ENCODE measurements at regions not wholly inside any gene's neighbourhood (a gene's known extent, or its start where the extent isn't known, plus 50 kb on each side); places are given as distances from the start of the nearest gene placed in this dataset.

DNA sequence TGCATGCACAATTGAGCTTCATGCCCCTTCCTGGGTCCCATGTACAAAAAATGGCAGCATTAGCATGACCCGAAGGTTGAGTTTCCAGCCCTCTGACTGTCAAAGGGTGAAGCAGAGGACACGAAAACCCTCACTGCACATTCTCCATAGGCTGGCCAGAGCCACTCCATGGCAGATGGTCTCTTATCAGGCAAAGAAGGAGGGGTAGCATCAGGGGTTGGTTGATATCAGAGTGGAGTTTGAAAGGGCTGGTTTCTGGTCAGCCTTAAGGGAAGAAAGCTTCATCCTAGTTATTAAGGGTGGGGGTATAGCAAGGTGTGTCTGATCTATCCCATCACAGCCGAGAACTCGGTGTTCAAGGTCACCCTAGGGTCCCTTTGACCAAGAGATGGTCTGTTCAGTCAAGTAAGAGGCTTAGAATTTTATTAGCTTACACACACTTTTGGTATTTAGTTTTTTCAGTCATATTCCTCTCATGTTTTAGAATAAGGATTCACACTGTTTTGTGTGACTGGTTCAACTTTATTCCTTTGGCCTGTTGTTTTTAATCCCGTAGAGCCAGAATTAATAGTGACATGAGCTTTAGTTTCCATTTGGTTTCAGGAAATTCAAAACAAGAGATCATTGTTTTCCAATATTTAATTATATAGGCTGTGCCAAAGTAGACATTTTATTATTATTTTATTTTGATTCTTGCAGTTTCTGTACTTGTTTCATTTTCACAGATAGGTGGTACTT lies 199.9 kb upstream of the FMN2 start:
- WGBS, 2 experiments (ENCODE audit: extremely low coverage in 1 of 2, insufficient coverage in 1 of 2, insufficient read length in 1 of 2, insufficient replicate concordance in 2 of 2, low coverage in 1 of 2, low lambda C conversion rate in 2 of 2, missing lambda C conversion rate in 1 of 2), result 94% methylated on average over 5 of the region's 5 CpGs; no CpG with 5 or more reads in 1 of the 2 experiments
- Histone ChIP-seq H2BK120ac (replicated peaks; ENCODE audit: low read depth, low read length) (no peak overlapping the region), H3K27me3 (replicated peaks in 1 of 4; ENCODE audit: control insufficient read depth in 3 of 4, extremely low read depth in 1 of 4, insufficient read depth in 3 of 4, low read length in 3 of 4) (no peaks in the 10 kb centered on the region), H3K56ac (replicated peaks; ENCODE audit: insufficient read length, low read depth, low read length) (no peak overlapping the region), H3K4me1 (replicated peaks in 1 of 4; ENCODE audit: control insufficient read depth in 3 of 4, insufficient read depth in 4 of 4, low read length in 3 of 4) (peaks cover 0 to 8% (median 3%) of the 10 kb centered on the region in 4 experiments; a peak in 4 of 7 replicates), H3K27ac (ENCODE audit: low read depth, low read length) (no peak overlapping the region), H3K9ac (replicated peaks in 1 of 4; ENCODE audit: extremely low read depth in 1 of 4, low read depth in 3 of 4, low read length in 3 of 4) (no peak overlapping the region), H4K20me1 (replicated peaks in 1 of 2; ENCODE audit: control insufficient read depth in 1 of 2, insufficient read depth in 2 of 2, low read length in 2 of 2) (no peaks in the 10 kb centered on the region), H3K14ac (ENCODE audit: insufficient read length) (no peak overlapping the region), H2AK5ac (ENCODE audit: low read depth, low read length) (no peak overlapping the region), H3K18ac (ENCODE audit: extremely low read depth, low read length) (no peak overlapping the region), H3K4me3 (ENCODE audit: extremely low read depth in 1 of 4, insufficient read depth in 2 of 4, low read depth in 3 of 4, low read length in 4 of 4) (no peak overlapping the region), H3K9me3 (ENCODE audit: insufficient read depth in 2 of 2, low read depth in 1 of 2, low read length in 1 of 2) (no peaks in the 10 kb centered on the region; a peak in 1 of 4 replicates), H3K23me2 (ENCODE audit: low read depth, low read length) (no peaks in the 10 kb centered on the region; the same call in 1 of the 2 replicates), H3K4ac (replicated peaks; ENCODE audit: insufficient read length, low read depth, low read length) (no peak overlapping the region), H2BK20ac (ENCODE audit: low read length) (no peak overlapping the region), H4K91ac (replicated peaks; ENCODE audit: insufficient read length, low read length) (no peak overlapping the region), H2BK12ac (ENCODE audit: low read depth, low read length) (no peak overlapping the region), H2BK5ac (ENCODE audit: low read depth, low read length) (no peak overlapping the region), H2BK15ac (ENCODE audit: low read length) (no peak overlapping the region), H4K8ac (ENCODE audit: extremely low read depth, insufficient read depth, low read length) (no peak overlapping the region), H2AFZ (ENCODE audit: low read length) (no peak overlapping the region), H3K79me2 (ENCODE audit: control insufficient read depth in 1 of 2, insufficient read depth in 2 of 2, low read length in 2 of 2) (no peaks in the 10 kb centered on the region), H4K5ac (ENCODE audit: insufficient read length, low read depth, low read length) (no peak overlapping the region), H3K23ac (ENCODE audit: insufficient read length) (no peak overlapping the region), H3K4me2 (ENCODE audit: insufficient read depth in 1 of 2, low read depth in 2 of 2, low read length in 2 of 2) (no peak overlapping the region), H3K79me1 (ENCODE audit: low read depth, low read length) (no peaks in the 10 kb centered on the region), H3K36me3 (ENCODE audit: control insufficient read depth in 2 of 4, insufficient read depth in 4 of 4, low read length in 3 of 4) (no peaks in the 10 kb centered on the region)
- ChIA-PET CTCF (ENCODE audit: partially characterized antibody) (interaction anchor here (0.6 to 1.3 kb wide), 8 partner anchors 11 to 524 kb away, joined by 3 to 4 read pairs (median 3); no protein-coding TSS in a partner anchor), POLR2A (ENCODE audit: partially characterized antibody) (no interaction called here)
- DNase-seq (ENCODE audit: low read depth in 1 of 2, low spot score in 2 of 2) (no peak), FAIRE-seq (no peak)
- TF ChIP-seq HDAC2 (IDR thresholded peaks at IDR 0.05; ENCODE audit: borderline replicate concordance in 1 of 2, low read depth in 2 of 2, low read length in 2 of 2) (no peak), POU5F1 (IDR thresholded peaks at IDR 0.05; ENCODE audit: low read depth, low read length) (no peak), PHF8 (conservative IDR thresholded peaks at IDR 0.05; ENCODE audit: low read depth, low read length) (no peak), MAFK (IDR thresholded peaks at IDR 0.05; ENCODE audit: low read depth, low read length) (no peak), RFX5 (IDR thresholded peaks at IDR 0.05; ENCODE audit: borderline replicate concordance, low read depth, low read length) (no peak), CREB1 (IDR thresholded peaks at IDR 0.05) (no peak), FOSL1 (IDR thresholded peaks at IDR 0.05; ENCODE audit: insufficient read depth, low read depth, low read length) (no peak), CBX5 (IDR thresholded peaks at IDR 0.05; ENCODE audit: low read depth, low read length) (no peak), RNF2 (IDR thresholded peaks at IDR 0.05; ENCODE audit: borderline replicate concordance, low read depth, low read length, missing control alignments, poor library complexity, severe bottlenecking) (no peak), BRCA1 (IDR thresholded peaks at IDR 0.05; ENCODE audit: low read depth, low read length) (no peak), CBX8 (IDR thresholded peaks at IDR 0.05; ENCODE audit: borderline replicate concordance, low read depth, low read length) (no peak), RAD21 (IDR thresholded peaks at IDR 0.05 in 1 of 2, conservative IDR thresholded peaks at IDR 0.05 in 1 of 2; ENCODE audit: low read depth in 2 of 2, low read length in 2 of 2) (no peak), SIX5 (IDR thresholded peaks at IDR 0.05; ENCODE audit: low read depth, low read length) (no peak)

Data from H1 (cell line).